ENCODE measurements at regions not wholly inside any gene's neighbourhood (a gene's known extent, or its start where the extent isn't known, plus 50 kb on each side); places are given as distances from the start of the nearest gene placed in this dataset.

DNA sequence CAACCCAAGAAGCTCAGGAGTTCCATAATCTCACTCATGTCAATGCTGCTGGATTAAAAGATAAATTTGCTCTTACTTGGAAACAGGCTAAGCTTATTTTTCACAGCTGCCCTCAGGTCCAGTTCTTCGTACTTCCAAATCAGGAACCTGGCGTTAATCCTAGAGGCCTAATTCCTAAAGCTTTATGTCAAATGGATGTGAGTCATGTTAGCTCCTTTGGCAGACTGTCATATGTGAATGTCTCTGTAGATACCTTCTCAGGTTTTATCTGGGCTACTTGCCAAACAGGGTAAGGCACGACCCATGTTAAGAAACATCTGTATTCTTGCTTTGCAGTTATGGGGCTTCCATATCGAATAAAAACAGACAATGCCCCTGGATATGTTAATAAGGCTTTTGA lies 504.6 kb downstream of the ALG10 start:
- TF ChIP-seq, protein P1, sequence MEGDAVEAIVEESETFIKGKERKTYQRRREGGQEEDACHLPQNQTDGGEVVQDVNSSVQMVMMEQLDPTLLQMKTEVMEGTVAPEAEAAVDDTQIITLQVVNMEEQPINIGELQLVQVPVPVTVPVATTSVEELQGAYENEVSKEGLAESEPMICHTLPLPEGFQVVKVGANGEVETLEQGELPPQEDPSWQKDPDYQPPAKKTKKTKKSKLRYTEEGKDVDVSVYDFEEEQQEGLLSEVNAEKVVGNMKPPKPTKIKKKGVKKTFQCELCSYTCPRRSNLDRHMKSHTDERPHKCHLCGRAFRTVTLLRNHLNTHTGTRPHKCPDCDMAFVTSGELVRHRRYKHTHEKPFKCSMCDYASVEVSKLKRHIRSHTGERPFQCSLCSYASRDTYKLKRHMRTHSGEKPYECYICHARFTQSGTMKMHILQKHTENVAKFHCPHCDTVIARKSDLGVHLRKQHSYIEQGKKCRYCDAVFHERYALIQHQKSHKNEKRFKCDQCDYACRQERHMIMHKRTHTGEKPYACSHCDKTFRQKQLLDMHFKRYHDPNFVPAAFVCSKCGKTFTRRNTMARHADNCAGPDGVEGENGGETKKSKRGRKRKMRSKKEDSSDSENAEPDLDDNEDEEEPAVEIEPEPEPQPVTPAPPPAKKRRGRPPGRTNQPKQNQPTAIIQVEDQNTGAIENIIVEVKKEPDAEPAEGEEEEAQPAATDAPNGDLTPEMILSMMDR (IDR thresholded peaks at IDR 0.05; ENCODE audit: low read depth, low read length), result no peak
- no peak for TF ChIP-seq POLR2A (IDR thresholded peaks at IDR 0.05; ENCODE audit: extremely low read depth, insufficient read length)
- no peak for TF ChIP-seq MYC (IDR thresholded peaks at IDR 0.05; ENCODE audit: low read depth, low read length)
- TF ChIP-seq, protein P2, sequence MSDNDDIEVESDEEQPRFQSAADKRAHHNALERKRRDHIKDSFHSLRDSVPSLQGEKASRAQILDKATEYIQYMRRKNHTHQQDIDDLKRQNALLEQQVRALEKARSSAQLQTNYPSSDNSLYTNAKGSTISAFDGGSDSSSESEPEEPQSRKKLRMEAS (IDR thresholded peaks at IDR 0.05; ENCODE audit: low read depth, low read length), result no peak
